ENCODE measurements at regions not wholly inside any gene's neighbourhood (a gene's known extent, or its start where the extent isn't known, plus 50 kb on each side); places are given as distances from the start of the nearest gene placed in this dataset.
"Not testable (repeated sequence)": the region's sequence is repeated elsewhere in the genome, so short reads cannot be mapped to it uniquely, and the experiment has no call there.

DNA sequence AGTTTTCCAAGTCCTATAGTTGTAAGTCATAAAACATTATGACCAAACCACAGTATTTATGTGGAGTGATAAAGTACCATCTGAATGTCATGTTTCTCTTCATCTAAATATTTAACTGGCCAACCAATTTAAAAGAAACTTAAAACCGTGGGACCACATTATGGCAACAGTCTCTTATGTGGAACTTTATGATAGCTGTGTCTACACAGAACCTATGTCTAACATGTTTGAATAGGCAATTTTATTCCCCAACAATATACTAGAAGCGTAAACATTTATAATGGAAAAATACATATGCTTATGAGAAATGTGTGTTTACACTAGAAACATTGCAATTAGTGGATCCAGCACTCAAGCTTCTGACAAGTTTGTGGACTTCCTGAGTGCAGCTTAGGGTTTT, 680.7 kb downstream of the REEP3 start:
- DNase-seq (ENCODE audit: low spot score): no peak

DNA sequence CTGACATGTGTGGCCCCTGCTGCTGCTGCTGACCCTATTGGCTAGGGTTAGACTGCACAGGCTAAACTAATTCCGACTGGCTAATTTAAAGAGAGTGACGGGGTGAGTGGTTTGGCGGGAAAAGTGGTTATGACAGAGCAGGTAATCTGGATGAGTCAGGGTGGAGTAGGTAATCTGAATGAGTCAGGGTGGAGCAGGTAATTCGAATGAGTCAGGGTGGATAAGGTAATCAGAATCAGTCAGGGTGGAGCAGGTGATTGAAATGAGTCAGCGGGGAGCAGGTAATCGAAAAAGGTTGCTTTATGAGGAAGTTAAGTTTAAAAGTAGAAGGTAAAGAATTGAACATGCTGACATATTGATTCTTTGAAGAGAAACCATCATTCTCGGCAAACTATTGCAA, 683.3 kb downstream of the REEP3 start:
- DNase-seq (ENCODE audit: low spot score); intact Hi-C loops (cut with DNase I): not testable (repeated sequence)

More for the DNA sequence above, 680.7 kb downstream of the REEP3 start:
- intact Hi-C loops (cut with DNase I): no loop called here

DNA sequence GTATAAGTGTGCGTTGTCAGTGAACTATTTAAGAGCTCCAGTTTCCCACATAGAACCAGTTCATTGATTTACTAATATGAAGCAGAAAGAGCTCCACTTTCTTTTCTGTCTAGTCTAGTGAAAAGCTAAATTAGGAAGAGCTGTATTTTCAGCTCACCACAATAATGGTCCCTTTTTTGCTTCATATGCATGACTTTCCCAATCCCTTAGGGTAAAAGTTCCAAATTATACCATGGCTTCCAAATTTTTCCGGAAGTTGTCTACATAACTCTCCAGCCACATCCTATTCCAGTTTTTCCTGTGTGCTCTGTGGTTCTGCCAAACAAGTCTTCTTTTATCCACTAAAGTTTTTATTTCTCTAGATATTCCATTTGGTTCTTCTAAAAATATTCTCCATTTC, 685.2 kb downstream of the REEP3 start:
- DNase-seq (ENCODE audit: low spot score): no peak
- intact Hi-C loops (cut with DNase I): no loop called here

DNA sequence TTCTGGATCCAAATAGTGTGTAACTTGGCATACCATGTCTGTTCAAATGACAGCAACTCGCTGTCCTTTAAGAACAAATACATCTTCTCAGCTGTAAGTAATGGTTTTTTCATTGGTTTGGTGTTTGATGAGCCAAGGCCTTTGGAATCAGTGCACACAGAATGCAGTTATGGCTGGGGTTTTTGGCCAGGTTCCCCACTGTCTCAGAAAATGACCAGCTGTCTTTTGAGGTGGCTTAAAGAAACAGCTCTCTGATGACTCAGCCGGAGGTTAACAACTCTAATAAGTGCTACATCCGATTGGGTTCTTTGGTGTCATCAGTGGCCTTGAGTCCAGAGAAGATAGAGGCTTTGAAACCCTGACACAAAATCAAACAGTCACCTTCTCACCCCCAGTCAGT, 688.4 kb downstream of the REEP3 start:
- intact Hi-C loops (cut with DNase I): no loop called here
- no peak for DNase-seq (ENCODE audit: low spot score)

DNA sequence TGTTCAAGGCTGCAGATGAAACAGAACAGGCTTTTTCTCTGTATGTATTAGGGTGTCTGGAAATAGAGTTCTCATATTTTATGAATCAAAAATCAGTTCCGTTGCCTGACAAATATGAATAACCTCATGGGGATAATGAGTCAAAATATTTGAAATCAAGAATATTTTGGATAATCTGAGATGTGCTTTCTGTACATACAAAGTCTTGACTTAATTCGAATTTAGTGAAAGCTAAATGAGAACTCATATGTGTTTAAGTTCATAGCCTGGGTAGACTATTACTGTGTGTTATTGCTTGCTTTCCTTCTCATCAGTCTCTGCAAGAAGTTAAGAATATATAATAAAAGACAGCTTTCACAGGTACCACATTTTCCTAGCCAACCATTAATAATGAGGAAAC, 689.0 kb downstream of the REEP3 start:
- intact Hi-C loops (cut with DNase I): no loop called here

DNA sequence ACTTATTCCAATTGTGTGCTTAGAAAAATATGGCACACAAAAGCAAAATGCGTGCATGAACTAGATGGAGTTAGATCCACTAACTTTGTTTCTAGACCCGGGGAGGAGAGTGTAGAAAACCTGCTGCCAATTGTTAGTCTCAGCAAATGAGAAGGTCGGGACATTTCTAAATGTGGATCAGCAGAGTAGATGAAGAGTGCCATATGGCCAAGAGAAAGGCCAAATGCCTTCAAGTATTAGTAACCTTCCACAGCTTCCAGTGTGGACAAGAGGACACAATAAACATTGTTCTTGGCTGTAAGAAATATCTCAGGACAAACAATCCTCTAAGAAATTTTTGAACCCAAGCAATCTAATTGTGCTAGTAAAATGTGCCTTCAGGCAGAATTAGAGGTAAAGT, 690.3 kb downstream of the REEP3 start:
- intact Hi-C loops (cut with DNase I): no loop called here
- no peak for DNase-seq (ENCODE audit: low spot score)

More for the DNA sequence above, 689.0 kb downstream of the REEP3 start:
- DNase-seq (ENCODE audit: low spot score): no peak

DNA sequence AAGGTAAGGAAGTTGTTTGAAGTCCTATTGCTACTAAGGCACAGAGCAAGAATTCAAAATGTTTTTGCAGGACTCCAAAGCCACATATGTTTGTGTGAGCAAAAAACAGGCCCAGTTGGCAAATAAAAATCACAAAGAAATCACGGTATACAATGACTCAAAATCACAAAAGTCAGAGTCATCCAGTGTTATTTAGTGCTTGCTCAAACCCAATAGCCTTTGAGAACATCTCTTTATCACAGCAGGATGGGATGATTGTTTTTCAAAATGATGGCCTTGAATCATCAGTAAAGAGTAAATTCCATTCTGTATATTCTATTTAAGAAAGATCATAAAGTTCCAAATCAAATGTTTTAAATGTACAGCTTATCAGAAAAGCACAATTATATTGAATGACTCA, 693.9 kb downstream of the REEP3 start:
- no peak for DNase-seq (ENCODE audit: low spot score)
- intact Hi-C loops (cut with DNase I): no loop called here

DNA sequence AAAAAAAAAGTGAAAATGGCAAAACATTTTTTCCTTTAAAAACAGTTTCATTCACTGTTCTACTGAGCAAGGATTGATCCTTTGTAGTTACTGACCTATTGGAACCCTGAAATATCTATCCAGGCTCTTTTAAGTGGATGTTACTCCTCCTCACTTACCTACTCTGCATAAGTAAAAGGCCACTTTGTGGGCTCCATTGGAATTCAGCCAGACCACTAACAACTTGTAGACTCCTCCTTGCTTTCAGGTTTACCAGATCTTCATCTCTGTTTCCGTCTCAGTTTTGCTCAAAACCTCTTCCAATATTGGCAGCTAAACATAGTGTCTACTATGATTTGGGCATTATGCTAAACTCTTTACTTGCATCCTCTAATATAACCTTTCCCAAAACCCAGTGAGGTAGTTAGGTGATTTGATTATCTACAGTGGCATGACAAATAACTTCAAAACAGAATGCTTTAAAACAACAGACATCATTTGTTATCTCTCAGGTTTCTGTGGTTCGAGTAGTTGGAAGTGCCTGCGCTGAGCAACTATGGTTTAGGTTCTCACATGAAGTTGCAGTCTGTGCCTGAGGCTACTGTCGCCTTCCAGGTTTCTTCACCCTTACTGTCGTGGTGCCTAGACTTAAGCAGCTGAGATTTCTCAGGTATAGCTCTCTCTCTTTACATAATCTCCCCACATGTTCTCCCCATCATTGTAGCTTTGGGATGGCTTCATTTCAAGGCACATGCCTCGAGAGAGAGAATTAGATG, 698.2 kb downstream of the REEP3 start:
- no peak for DNase-seq (ENCODE audit: low spot score)
- intact Hi-C loops (cut with DNase I): no loop called here

DNA sequence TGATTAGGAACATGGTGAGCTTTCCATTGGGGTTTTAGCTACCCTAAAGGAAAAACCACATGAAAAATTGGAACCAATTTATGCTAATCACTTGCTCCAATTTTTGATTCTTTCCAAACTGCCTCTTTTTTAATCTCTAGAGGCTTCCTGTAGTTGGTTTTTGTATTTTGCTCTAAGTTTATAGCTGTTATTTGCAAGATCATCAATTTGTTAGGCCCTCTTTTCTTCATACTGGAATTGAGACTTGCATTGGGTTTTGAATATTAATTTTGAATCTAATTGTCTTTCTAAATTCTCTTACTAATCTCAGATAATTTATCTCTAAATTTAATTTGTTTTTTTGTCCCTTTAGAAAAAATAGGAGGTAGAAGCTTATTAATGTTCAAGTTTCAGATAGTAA, 713.3 kb downstream of the REEP3 start:
- intact Hi-C loops (cut with DNase I): no loop called here
- DNase-seq (ENCODE audit: low spot score): no peak

DNA sequence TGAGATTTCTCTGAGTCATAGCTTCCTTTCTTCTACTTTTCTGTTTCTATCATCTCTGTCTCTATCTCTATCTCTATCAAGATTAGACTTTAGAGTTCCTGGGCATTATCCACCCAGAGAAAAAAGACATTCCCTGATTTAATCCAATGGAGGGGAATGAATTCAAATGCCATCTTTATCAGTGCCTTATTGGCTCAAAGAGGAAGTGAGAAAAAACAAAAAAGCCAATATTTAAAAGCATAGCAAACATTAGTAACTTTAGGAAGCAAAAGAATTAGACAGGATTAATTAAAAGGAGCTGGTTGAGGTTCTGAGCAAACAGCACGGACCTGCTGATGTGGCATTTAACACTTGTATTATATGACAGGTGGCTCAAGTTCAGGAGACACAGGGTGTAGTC, 736.5 kb downstream of the REEP3 start:
- no peak for DNase-seq (ENCODE audit: low spot score)
- intact Hi-C loops (cut with DNase I): no loop called here

DNA sequence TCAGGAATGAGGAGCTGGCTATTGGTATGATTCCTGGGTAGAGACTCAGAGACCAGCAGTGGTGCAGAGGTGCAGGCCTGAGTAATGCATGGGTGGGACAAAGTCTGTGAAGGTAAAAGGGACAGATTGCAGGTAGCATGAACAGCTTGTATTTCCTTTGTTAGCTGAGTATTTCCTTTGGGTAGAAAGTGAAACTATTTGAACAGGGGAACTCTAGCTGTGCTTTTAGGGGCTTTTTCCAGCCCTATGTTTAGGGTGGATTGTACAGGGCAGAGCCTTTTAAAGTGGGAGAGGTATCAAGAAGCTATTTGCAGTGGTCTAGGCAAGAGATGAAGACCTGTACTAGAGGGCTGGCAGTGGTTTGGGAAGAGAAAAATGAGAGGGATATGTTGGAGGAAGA, 739.9 kb downstream of the REEP3 start:
- no peak for DNase-seq (ENCODE audit: low spot score)
- intact Hi-C loops (cut with DNase I): no loop called here

DNA sequence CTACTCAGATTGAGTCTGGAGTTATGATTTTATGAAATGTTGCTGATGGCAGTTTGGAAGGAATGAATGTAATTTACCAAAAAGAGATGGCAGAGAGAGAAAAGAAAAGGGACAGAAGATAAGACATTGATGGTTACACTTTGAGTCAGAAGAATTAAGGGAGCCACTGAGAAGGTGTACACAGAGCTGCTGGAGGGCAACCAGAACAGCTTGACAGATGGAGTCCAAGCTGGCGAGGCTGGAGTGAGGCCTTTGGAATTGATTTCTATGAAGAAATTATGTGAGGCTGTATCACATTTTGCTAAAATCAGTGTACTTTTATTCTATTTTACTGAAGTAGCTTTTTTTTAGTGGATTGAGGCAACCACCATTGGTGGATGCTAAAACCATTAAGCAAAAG, 740.5 kb downstream of the REEP3 start:
- intact Hi-C loops (cut with DNase I): no loop called here
- no peak for DNase-seq (ENCODE audit: low spot score)

DNA sequence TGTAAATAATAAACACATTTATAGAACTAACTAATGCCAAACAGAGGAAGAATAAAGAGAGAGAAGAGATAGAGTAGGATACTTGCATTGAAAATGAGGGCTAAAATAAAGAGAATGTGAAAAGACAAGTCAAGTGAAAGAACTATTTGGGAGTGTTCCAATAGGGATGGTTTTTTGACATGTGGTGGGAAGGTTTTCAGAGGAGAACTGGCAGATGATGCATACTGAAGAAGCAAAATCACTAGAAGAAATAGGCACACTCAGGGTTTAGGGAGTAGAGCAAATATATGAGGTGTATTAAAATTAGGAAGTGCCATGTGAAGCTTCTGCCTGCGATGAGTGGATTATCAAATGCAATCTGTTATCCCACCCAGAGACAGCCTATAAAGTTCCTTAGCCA, 744.8 kb downstream of the REEP3 start:
- no peak for DNase-seq (ENCODE audit: low spot score)
- intact Hi-C loops (cut with DNase I): loop anchor here in 1 of 2 donors (5.0 kb wide), 1 partner anchor 536 kb away; no protein-coding TSS in a partner anchor

DNA sequence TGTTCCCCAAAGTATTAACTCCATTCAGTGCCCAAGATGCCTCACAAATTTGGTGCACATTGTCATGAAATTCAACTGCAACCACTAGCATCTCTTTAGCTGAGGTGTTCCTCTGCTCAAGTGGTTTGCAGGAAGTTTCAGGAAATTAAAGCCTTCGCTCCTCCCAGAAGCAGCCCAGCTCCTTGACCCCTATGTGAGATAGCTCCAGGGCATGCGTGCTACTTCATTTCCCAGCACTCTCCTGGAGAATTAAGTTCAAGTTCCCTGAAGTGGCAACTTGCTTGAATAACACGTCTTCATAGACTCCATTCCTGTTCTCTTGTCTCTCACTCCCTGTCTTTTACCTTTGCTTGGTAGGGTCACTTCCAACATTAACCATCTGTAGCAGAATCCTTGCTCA, 750.3 kb downstream of the REEP3 start:
- DNase-seq (ENCODE audit: low spot score): no peak
- intact Hi-C loops (cut with DNase I): no loop called here

DNA sequence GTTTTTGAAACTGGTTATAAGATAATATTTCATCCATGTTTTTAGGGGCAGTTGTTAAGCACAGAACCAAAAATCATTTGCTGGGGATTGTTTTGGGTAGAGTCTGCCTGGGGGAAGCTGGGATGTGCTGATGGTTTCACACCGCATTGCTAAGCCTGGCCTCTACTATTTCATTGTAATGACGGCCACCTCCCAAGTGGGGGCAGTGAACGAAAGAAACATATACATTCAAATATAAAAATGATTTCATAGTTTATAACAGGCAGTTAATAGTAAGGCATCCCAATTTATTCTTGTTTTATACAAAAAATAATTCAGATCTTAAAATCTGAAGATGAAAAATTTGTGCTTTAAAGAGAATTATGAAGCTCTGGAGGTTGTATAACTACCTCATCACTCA, 750.8 kb downstream of the REEP3 start:
- intact Hi-C loops (cut with DNase I): no loop called here
- no peak for DNase-seq (ENCODE audit: low spot score)

DNA sequence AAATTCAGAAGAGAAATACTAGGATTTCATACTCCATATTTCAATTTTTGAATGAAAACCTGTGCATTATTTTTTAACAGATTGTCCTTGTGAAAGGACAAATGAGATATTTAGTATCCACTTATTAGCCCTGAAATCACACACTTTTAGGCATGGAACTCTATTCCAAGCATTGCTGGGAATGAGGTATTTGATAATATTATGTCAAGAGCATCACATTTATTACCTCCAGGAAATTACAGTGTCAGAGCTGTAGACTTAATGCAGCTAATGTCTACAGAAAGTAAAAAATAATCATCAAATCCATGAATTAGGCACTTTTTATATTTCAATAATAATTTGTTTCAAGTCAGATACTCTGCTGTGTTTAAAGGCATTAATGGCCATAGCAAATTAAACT, 753.8 kb downstream of the REEP3 start:
- DNase-seq (ENCODE audit: low spot score): no peak
- intact Hi-C loops (cut with DNase I): no loop called here

DNA sequence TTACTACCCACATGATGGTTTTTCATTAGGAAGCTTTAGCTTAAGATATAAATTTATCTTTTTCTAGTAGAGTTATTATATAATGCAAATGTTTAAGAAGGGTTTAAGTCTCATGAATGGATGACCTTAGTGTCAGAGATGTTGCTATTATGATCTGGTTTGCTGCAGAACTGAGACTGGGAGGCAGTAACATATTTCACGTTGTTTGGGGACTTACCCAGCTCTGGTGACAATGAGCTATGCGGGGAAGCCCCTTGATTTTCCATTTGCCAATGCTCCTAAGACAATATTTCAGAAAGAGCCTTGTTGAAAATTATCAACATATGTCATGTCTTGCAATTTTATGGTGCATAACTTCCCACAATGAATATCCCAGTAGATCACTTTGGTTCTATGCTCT, 754.6 kb downstream of the REEP3 start:
- DNase-seq (ENCODE audit: low spot score): no peak
- intact Hi-C loops (cut with DNase I): no loop called here

DNA sequence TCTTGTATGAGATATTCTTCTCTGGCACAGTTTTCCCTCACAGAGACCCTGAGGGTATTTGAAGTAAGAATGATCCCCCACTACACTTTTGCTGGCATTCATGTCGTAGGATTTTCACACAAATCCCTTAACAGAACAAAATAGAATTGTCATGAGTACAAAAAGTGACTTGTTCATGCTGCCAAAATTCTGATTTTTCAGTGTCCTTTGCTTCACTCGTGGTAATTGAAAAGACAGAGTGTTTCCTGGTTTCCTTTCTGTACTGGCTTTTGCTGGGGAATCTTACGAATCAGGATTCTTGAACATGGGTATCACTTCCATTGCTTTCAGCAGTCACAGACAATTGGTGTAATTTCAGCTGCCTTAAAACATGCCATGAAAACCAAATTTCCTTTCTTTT, 756.3 kb downstream of the REEP3 start:
- no peak for DNase-seq (ENCODE audit: low spot score)
- intact Hi-C loops (cut with DNase I): no loop called here

DNA sequence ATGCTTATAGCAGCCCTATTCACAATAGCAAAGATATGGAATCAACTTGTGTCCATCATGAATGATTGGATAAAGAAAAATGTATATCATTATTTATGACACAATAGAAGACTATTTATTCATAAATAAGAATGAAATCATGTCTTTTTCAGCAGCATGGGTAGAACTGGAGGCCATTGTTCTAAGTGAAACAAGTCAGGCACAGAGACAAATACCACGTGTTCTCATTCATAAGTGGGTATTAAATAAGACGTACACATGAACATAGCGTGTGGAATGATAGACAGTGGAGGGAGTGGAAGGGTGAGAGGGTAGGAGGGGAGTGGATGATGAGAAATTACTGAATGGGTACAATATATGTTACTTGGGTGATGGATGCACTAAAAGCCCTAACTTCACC, 762.4 kb downstream of the REEP3 start:
- no peak for DNase-seq (ENCODE audit: low spot score)
- intact Hi-C loops (cut with DNase I): no loop called here

DNA sequence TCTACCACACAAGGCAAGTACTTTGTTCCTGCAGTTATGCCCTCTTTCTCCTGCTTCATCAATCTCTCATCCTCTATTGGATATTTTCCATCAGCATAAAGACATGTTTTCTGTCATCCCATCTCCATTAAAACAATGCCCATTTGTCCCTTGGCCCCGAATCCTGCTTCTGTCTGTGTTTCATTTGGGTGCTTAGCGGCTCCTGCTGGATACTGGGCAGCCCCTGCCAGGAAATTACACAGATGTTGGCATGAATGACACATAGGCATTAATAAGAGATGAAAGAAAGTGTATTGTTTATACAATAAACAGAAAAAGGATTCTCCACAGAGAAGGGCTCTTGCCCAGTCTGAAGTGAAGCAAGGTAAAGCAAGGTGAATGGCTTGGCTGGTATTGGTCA, 765.3 kb downstream of the REEP3 start:
- intact Hi-C loops (cut with DNase I): no loop called here
- DNase-seq (ENCODE audit: low spot score): no peak

DNA sequence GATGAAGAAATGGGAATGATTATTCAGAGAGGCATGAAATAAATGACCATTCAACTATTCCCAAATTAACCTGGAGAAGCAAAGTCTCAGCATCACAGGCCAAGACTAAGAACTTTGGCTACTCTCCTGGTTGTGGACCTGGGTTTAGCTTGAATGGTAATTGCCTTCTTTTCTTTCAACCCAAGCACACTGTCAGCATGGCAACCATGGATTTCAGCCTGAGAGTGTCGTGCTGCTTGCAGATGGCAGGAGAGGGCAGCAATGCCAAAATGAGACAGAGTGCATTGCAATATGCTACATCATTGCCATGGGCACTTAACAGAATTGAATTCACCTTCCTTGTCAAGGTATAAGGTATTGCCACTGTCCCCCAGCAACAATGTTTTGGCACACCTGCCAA, 767.2 kb downstream of the REEP3 start:
- intact Hi-C loops (cut with DNase I): no loop called here
- no peak for DNase-seq (ENCODE audit: low spot score)

DNA sequence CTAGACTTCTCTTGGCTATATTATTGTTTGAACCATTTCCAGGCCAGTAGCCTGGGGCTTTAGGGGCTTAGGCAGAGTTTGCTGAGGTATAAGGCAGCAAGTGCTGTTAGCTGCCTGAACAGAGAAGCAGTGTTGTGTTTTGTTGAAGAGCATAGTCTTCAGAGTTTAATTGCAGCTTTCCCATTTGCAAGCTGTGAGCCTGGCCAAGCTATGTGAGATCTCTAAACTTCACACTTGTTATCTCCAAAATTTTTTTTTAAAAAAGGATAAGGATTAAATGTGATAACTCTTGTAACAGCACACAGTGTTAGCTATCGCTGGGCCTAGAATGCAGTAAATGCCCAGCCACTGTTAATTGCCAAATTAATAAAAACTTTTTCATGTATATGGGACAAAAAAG, 782.4 kb downstream of the REEP3 start:
- no peak for DNase-seq (ENCODE audit: low spot score)
- intact Hi-C loops (cut with DNase I): no loop called here
